G401 (cell line): ENCODE measurements at regions not wholly inside any gene's neighbourhood (a gene's known extent, or its start where the extent isn't known, plus 50 kb on each side); places are given as distances from the start of the nearest gene placed in this dataset.

Source experiments
- DNase-seq: peaks from one replicate; pipeline ENCODE4 v3.0.0-alpha.2; 2015; ENCODE audit warnings: low spot score
- in situ Hi-C: cut with HindIII; loops from 2 replicates; pipeline ENCODE4 v1.10.0; 2016; ENCODE audit warnings: low sequenced_read_pairs, mixed read lengths

GRCh38 chr12:13851828-13852227, 129.6 kb downstream of the GRIN2B start:
- DNase-seq, result peak; percentile 78
- in situ Hi-C loops, result no loop called here

GRCh38 chr12:13849456-13849855, 131.9 kb downstream of the GRIN2B start:
- in situ Hi-C loops, result no loop called here
- DNase-seq, result no peak

- in situ Hi-C loops, result no loop called here
- no peak for DNase-seq
Observed at GRCh38 chr12:13843841-13844240, 137.6 kb downstream of the GRIN2B start.

DNA sequence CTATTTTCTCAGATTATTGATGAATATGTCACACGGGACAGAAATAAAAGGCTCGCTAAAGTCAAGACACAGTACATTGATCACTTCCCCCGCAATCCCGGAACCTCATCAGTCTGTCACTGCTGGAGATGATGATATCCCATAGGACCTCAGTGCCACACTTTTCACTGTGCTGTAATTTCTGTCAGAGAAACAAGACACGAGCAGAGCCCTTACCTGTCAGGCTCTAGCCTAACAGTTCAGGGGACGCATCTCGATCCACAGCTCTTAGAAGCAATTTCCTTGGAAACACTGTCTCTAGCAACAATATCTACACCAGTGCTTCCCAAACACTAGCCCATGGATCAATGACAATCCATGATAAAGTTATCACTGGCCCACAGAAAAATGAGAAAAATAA, 140.0 kb downstream of the GRIN2B start:
- no peak for DNase-seq
- in situ Hi-C loops, result no loop called here

DNA sequence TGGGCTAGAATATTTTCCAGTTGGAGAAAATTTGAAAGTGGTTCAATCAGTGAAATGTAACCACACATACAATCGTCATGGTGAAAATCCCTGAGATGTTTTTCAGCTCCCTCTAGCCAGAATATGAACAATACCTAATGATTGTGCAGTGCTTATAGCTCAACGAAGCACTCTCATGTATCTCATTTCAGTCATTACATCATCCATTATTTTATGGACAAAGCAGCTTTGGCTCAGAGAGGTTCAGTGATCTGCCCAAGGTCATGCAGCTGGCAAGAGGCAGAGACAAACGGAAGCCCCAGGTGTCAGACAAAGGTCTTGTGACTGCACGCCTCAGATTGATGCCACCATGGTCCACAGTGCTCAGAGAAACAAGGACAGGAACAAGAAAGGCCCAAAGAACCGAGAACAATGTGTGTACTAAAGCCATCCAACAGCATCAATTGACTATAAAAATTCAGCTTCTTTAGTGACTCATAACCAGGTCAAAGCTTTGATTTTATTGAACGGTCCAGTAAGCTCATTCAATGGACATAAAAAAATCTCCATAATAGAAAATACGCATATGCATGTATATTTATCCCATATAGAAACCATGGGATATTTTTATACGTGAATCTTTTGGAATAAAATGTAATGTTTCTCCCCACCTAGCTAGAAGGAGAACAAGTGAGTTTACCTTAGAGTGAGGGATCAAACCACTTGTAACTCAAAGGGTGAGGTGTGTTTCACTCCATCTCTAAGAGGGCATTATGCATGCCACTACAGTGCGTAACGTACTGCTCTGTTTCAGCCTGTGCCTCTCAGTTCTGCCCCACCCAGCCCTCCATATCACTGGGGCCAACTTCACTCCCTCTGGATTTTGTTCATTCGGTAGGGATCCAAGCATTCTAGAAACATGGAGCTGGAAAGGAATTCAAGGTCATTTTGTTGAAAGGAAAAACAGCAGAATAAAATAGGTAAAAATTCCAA, 141.8 kb downstream of the GRIN2B start:
- in situ Hi-C loops, result no loop called here

DNA sequence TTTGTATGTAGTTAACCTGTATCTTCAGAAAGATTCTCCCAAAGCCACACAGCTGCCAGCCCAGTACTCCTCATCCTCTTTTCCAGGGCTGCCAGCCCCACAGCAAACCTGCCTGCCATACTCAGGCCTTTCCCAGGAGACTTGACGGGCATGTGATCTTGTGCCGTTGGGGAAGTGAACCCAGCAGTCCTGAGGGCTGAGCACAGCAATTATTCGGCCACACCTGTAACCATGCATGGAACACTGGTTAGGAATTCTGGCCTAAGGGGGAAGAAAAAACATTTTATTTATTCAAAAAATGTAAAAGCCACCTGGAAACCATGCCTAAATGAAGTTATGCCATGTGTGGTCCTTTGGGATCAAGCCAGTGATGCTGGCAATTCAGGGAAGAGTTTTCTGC, 145.3 kb downstream of the GRIN2B start:
- no peak for DNase-seq
- in situ Hi-C loops, result no loop called here

More for the DNA sequence above, 141.8 kb downstream of the GRIN2B start:
- DNase-seq, result no peak

GRCh38 chr12:13835652-13836051, 145.8 kb downstream of the GRIN2B start:
- in situ Hi-C loops, result no loop called here
- DNase-seq, result no peak

- in situ Hi-C loops, result no loop called here
- no peak for DNase-seq
Observed at GRCh38 chr12:13834241-13834640, 147.2 kb downstream of the GRIN2B start.

GRCh38 chr12:13817131-13817530, 164.3 kb downstream of the GRIN2B start:
- in situ Hi-C loops, result no loop called here
- no peak for DNase-seq

- no peak for DNase-seq
- in situ Hi-C loops, result no loop called here
Observed at GRCh38 chr12:13816394-13816793, 165.0 kb downstream of the GRIN2B start.

- in situ Hi-C loops, result no loop called here
- no peak for DNase-seq
Observed at GRCh38 chr12:13812168-13812567, 169.2 kb downstream of the GRIN2B start.

GRCh38 chr12:13811061-13811460, 170.3 kb downstream of the GRIN2B start:
- in situ Hi-C loops, result no loop called here
- no peak for DNase-seq

GRCh38 chr12:13805041-13805440, 176.4 kb downstream of the GRIN2B start:
- in situ Hi-C loops, result no loop called here
- DNase-seq, result no peak

GRCh38 chr12:13801543-13801942, 179.9 kb downstream of the GRIN2B start:
- no peak for DNase-seq
- in situ Hi-C loops, result no loop called here

- in situ Hi-C loops, result no loop called here
- no peak for DNase-seq
Observed at GRCh38 chr12:13799574-13799973, 181.8 kb downstream of the GRIN2B start.

- in situ Hi-C loops, result no loop called here
- DNase-seq, result no peak
Observed at GRCh38 chr12:13798162-13798561, 183.2 kb downstream of the GRIN2B start.

DNA sequence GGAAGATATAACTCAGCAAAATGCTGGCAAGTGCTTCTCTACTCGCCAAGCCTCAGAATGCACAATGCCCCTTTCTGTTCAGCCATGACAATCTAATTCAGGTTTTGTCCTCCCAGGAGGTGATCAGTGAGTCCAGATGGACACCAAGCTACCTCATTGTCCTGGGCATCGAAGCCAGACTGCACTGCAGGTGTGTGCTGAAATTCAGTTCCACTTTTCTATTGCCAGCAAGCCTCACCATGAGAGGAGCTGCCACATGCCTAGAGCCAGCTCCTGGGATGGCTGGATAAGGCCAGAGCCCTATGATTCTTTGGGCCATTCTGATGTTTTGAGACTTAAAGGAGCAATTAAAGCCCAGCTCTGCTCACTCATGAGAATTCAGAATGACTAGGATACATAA, 186.7 kb downstream of the GRIN2B start:
- peak; percentile 97 for DNase-seq
- in situ Hi-C loops, result no loop called here

DNA sequence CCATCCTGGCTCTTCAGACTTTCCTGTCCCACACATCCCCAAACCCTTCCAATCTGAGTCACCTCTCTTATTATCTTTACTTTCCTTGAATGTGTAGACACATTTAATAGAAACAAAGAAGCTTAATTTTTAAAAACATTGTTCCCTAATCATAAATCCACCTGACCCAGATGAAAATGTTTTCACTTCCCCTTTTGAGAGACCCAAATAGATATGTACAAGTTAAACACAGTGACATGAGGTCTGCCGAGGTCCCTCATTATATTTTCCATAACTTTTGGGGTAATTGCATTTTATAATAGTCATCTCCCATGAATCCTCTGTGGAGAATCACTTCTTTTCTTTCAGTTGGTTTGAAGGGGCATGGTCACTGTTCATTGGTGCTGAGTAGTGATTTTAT, 191.1 kb downstream of the GRIN2B start:
- in situ Hi-C loops, result no loop called here

GRCh38 chr12:13788626-13789025, 192.8 kb downstream of the GRIN2B start:
- DNase-seq, result no peak

More for the DNA sequence above, 191.1 kb downstream of the GRIN2B start:
- DNase-seq, result no peak

DNA sequence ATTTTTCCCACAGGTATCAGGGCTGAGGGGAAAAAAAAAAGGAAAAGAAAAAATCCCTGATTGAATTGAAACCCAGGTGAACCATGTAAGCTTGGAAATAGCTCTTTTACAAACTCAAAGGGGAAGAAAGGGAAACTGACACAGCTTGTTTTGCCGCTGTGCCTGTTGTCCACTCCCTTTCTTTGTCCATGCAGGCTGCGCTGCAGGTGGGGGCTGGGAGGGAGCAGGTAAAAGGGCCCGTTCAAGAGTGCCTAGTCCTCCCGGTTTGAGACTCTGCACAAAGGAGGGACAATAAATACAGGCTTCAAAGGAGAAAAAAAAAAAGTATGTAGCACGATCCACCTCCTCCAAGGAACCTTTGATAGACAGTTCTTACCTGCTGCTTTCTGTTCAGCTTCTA, 194.8 kb downstream of the GRIN2B start:
- DNase-seq, result no peak
- in situ Hi-C loops, result no loop called here

More at GRCh38 chr12:13788626-13789025, 192.8 kb downstream of the GRIN2B start:
- in situ Hi-C loops, result no loop called here

GRCh38 chr12:13784504-13784903, 196.9 kb downstream of the GRIN2B start:
- in situ Hi-C loops, result no loop called here
- DNase-seq, result peak; percentile 18
